ENCODE measurements at regions not wholly inside any gene's neighbourhood (a gene's known extent, or its start where the extent isn't known, plus 50 kb on each side); places are given as distances from the start of the nearest gene placed in this dataset.

DNA sequence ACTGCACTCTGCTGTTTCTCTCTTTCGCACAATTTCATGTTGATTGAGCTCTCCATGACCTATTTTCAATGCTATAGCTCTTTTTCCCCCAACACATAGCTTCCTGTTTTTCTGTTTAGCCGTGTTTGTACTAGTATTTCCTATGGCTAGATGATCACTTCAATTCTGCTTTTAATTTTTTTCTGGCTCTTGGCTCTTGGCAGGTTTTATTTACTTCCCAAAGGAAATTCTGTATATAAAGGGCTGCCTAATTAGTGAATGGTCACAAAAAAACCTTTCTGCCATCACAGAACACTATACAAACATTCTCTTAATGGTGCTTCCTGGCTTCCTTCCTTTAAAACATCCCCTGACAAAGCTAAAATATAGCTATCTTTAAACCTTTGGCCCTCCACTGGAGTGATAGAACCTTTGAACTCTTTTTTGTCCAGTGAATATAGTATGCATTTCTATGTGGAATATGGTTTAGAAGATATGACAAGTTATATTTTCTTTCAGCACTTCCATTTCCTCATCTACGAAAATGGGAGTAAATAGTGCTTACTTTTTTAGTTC is 88.2 kb downstream of the RASSF9 start:
- Mint-ChIP-seq H3K4me3 (no peak overlapping the region), H3K36me3 (ENCODE audit: low read depth) (no peaks in the 10 kb centered on the region), H3K27me3 (ENCODE audit: low read depth) (no peaks in the 10 kb centered on the region), H3K27ac (peak overlapping the region in 1 of 3 experiments; percentile 18), H3K4me1 (peaks cover 7% of the 10 kb centered on the region), H3K9me3 (no peaks in the 10 kb centered on the region)
- TF ChIP-seq, protein P1, sequence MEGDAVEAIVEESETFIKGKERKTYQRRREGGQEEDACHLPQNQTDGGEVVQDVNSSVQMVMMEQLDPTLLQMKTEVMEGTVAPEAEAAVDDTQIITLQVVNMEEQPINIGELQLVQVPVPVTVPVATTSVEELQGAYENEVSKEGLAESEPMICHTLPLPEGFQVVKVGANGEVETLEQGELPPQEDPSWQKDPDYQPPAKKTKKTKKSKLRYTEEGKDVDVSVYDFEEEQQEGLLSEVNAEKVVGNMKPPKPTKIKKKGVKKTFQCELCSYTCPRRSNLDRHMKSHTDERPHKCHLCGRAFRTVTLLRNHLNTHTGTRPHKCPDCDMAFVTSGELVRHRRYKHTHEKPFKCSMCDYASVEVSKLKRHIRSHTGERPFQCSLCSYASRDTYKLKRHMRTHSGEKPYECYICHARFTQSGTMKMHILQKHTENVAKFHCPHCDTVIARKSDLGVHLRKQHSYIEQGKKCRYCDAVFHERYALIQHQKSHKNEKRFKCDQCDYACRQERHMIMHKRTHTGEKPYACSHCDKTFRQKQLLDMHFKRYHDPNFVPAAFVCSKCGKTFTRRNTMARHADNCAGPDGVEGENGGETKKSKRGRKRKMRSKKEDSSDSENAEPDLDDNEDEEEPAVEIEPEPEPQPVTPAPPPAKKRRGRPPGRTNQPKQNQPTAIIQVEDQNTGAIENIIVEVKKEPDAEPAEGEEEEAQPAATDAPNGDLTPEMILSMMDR (IDR thresholded peaks at IDR 0.05; ENCODE audit: unreplicated experiment in 3 of 3), result no peak
